ENCODE measurements at regions not wholly inside any gene's neighbourhood (a gene's known extent, or its start where the extent isn't known, plus 50 kb on each side); places are given as distances from the start of the nearest gene placed in this dataset.

- in situ Hi-C loops (cut with MboI; ENCODE audit: low sequenced_read_pairs, unreplicated experiment) = no loop called here
- no peak for TF ChIP-seq CTCF (IDR thresholded peaks at IDR 0.05; ENCODE audit: borderline replicate concordance, control extremely low read depth, extremely low read depth, insufficient read depth, missing control alignments)
- no peak for DNase-seq (ENCODE audit: low spot score)
These were observed 106.0 kb upstream of the SYT6 start for GRCh38 chr1:114259511-114260160.

GRCh38 chr1:114258633-114259032 lies 105.0 kb upstream of the SYT6 start:
- in situ Hi-C loops (cut with MboI; ENCODE audit: low sequenced_read_pairs, unreplicated experiment) = no loop called here
- DNase-seq (ENCODE audit: low spot score) = no peak
- no peak for TF ChIP-seq CTCF (IDR thresholded peaks at IDR 0.05; ENCODE audit: borderline replicate concordance, control extremely low read depth, extremely low read depth, insufficient read depth, missing control alignments)

- in situ Hi-C loops (cut with MboI; ENCODE audit: low sequenced_read_pairs, unreplicated experiment) = no loop called here
- no peak for TF ChIP-seq CTCF (IDR thresholded peaks at IDR 0.05; ENCODE audit: borderline replicate concordance, control extremely low read depth, extremely low read depth, insufficient read depth, missing control alignments)
These were observed 104.4 kb upstream of the SYT6 start for GRCh38 chr1:114258074-114258473.

GRCh38 chr1:114257554-114257953 lies 103.9 kb upstream of the SYT6 start:
- TF ChIP-seq CTCF (IDR thresholded peaks at IDR 0.05; ENCODE audit: borderline replicate concordance, control extremely low read depth, extremely low read depth, insufficient read depth, missing control alignments) = no peak
- no peak for DNase-seq (ENCODE audit: low spot score)
- in situ Hi-C loops (cut with MboI; ENCODE audit: low sequenced_read_pairs, unreplicated experiment) = no loop called here

More at GRCh38 chr1:114258074-114258473, 104.4 kb upstream of the SYT6 start:
- DNase-seq (ENCODE audit: low spot score) = no peak

- no peak for DNase-seq (ENCODE audit: low spot score)
- in situ Hi-C loops (cut with MboI; ENCODE audit: low sequenced_read_pairs, unreplicated experiment) = no loop called here
- no peak for TF ChIP-seq CTCF (IDR thresholded peaks at IDR 0.05; ENCODE audit: borderline replicate concordance, control extremely low read depth, extremely low read depth, insufficient read depth, missing control alignments)
These were observed 100.2 kb upstream of the SYT6 start for GRCh38 chr1:114253900-114254299.

GRCh38 chr1:114251573-114251939 lies 97.9 kb upstream of the SYT6 start:
- no peak for DNase-seq (ENCODE audit: low spot score)
- in situ Hi-C loops (cut with MboI; ENCODE audit: low sequenced_read_pairs, unreplicated experiment) = no loop called here
- TF ChIP-seq CTCF (IDR thresholded peaks at IDR 0.05; ENCODE audit: borderline replicate concordance, control extremely low read depth, extremely low read depth, insufficient read depth, missing control alignments) = no peak
